Motor neuron (in vitro differentiated cells): ENCODE measurements at regions not wholly inside any gene's neighbourhood (a gene's known extent, or its start where the extent isn't known, plus 50 kb on each side); places are given as distances from the start of the nearest gene placed in this dataset.
A peak's percentile ranks its signal among the peaks of the same experiment; 100 is the strongest.
"Not testable (repeated sequence)": the region's sequence is repeated elsewhere in the genome, so short reads cannot be mapped to it uniquely, and the experiment has no call there.

Experiments
- ATAC-seq, 8 experiments: fragments of 200-7000 bp; cut with Tn5 transposase; replicated peaks in 6 of 8; 2 replicates each; pipeline ENCODE4 v1.8.0; 2021; ENCODE audit warnings: mild to moderate bottlenecking in 8 of 8, moderate library complexity in 8 of 8
- H3K27ac ChIP-seq, 2 donors: fragments of 250-450 bp; sonication (Bioruptor Pico); 2 replicates each; pipeline ENCODE4 v1.9.0; 2021; ENCODE audit warnings: antibody characterized with exemption in 2 of 2, mild to moderate bottlenecking in 2 of 2, moderate library complexity in 1 of 2
- H3K4me1 ChIP-seq, 2 donors: fragments of 250-450 bp; sonication (Bioruptor Pico); replicated peaks in 1 of 2; 2 replicates each; pipeline ENCODE4 v1.6.1; 2021; ENCODE audit warnings: antibody characterized with exemption in 2 of 2, mild to moderate bottlenecking in 2 of 2, moderate library complexity in 1 of 2
- H3K4me3 ChIP-seq, 5 donors: fragments of 250-450 bp; sonication (Bioruptor Pico); 2 replicates each; pipeline ENCODE4 v1.9.0; 2021; ENCODE audit warnings: antibody characterized with exemption in 5 of 5, mild to moderate bottlenecking in 5 of 5, moderate library complexity in 4 of 5
- WGBS, 10 experiments: fragments of 450-650 bp; shearing (Covaris generic); methylation state at CpG; one replicate each; pipeline ENCODE4 v1.0.0; 2022; 5-methylcytosine and 5-hydroxymethylcytosine counted together
- in situ Hi-C, 9 experiments: fragments of 400-800 bp; cut with MboI; loops; one replicate each; pipeline ENCODE4 v1.15.0; 2021; ENCODE audit warnings: low sequenced_read_pairs in 9 of 9, low pct_unique_long_range_greater_than_20kb in 2 of 9; ENCODE audit not compliant: unreplicated experiment in 9 of 9

GRCh38 chr15:30470601-30471365, 56.7 kb upstream of the GOLGA8R start:
- in situ Hi-C loops, H3K27ac ChIP-seq, H3K4me1 ChIP-seq: not testable (repeated sequence)
- no CpG with 5 or more reads among the region's 89 CpGs for WGBS, 10 experiments
- peak; percentile 91 to 94 (median 93) for ATAC-seq
- peak overlapping the region in 2 of 5 donors; percentile 22 to 26 for H3K4me3 ChIP-seq

GRCh38 chr15:30471366-30471749, 57.3 kb upstream of the GOLGA8R start:
- WGBS, 10 experiments, result no CpG with 5 or more reads among the region's 34 CpGs
- H3K27ac ChIP-seq, result not testable (repeated sequence)

GRCh38 chr15:30471817-30472551, 57.9 kb upstream of the GOLGA8R start:
- WGBS, 10 experiments, result no CpG with 5 or more reads among the region's 10 CpGs
- in situ Hi-C loops, ATAC-seq: not testable (repeated sequence)

More at GRCh38 chr15:30471366-30471749, 57.3 kb upstream of the GOLGA8R start:
- ATAC-seq, H3K4me1 ChIP-seq, in situ Hi-C loops, H3K4me3 ChIP-seq: not testable (repeated sequence)

GRCh38 chr15:30484887-30485286, 67.0 kb upstream of the GOLGA8Q start:
- H3K4me3 ChIP-seq, in situ Hi-C loops, ATAC-seq, H3K4me1 ChIP-seq, H3K27ac ChIP-seq: not testable (repeated sequence)
- no CpG with 5 or more reads among the region's 9 CpGs for WGBS, 10 experiments

More at GRCh38 chr15:30471817-30472551, 57.9 kb upstream of the GOLGA8R start:
- H3K4me3 ChIP-seq, H3K27ac ChIP-seq, H3K4me1 ChIP-seq: not testable (repeated sequence)

- H3K4me3 ChIP-seq, ATAC-seq, H3K27ac ChIP-seq, H3K4me1 ChIP-seq, in situ Hi-C loops: not testable (repeated sequence)
- 91 to 100% (median 100%) methylated on average over 1 to 7 of the region's 17 CpGs; no CpG with 5 or more reads in 7 of the 10 experiments for WGBS, 10 experiments
Observed at GRCh38 chr15:30489237-30489636, 62.6 kb upstream of the GOLGA8Q start.

GRCh38 chr15:30490334-30490733, 61.5 kb upstream of the GOLGA8Q start:
- H3K4me1 ChIP-seq, H3K27ac ChIP-seq, ATAC-seq, H3K4me3 ChIP-seq, in situ Hi-C loops: not testable (repeated sequence)
- WGBS, 10 experiments, result no CpG with 5 or more reads among the region's 1 CpG

- WGBS, 10 experiments, result no CpG with 5 or more reads among the region's 1 CpG
- in situ Hi-C loops, result not testable (repeated sequence)
Observed at GRCh38 chr15:30493947-30494346, 57.9 kb upstream of the GOLGA8Q start.

GRCh38 chr15:30497275-30497674, 54.6 kb upstream of the GOLGA8Q start:
- H3K27ac ChIP-seq, H3K4me1 ChIP-seq, ATAC-seq, H3K4me3 ChIP-seq, in situ Hi-C loops: not testable (repeated sequence)

More at GRCh38 chr15:30493947-30494346, 57.9 kb upstream of the GOLGA8Q start:
- H3K4me1 ChIP-seq, H3K27ac ChIP-seq, ATAC-seq, H3K4me3 ChIP-seq: not testable (repeated sequence)

GRCh38 chr15:30499233-30499632, 52.6 kb upstream of the GOLGA8Q start:
- H3K4me3 ChIP-seq, in situ Hi-C loops, H3K4me1 ChIP-seq, H3K27ac ChIP-seq: not testable (repeated sequence)
- ATAC-seq, result peak in 3 of 8 experiments; percentile 44 to 69 (median 68)
- no CpG with 5 or more reads among the region's 7 CpGs for WGBS, 10 experiments

- no CpG with 5 or more reads among the region's 2 CpGs for WGBS, 10 experiments
- H3K4me3 ChIP-seq, H3K4me1 ChIP-seq, in situ Hi-C loops, H3K27ac ChIP-seq: not testable (repeated sequence)
- peak in 1 of 8 experiments; percentile 8 for ATAC-seq
Observed at GRCh38 chr15:30500511-30500910, 51.3 kb upstream of the GOLGA8Q start.
